Suprapubic skin (tissue), 3 donors: ENCODE measurements at regions not wholly inside any gene's neighbourhood (a gene's known extent, or its start where the extent isn't known, plus 50 kb on each side); places are given as distances from the start of the nearest gene placed in this dataset.

Source experiments
- CTCF ChIP-seq, 2 donors: fragments of 200-600 bp in 1 of 2; fragments of 450-650 bp in 1 of 2; sonication (generic) in 1 of 2; IDR thresholded peaks; one replicate each; pipeline ENCODE4 v1.5.1; 2016 to 2019; ENCODE audit warnings: antibody characterized with exemption in 2 of 2, mild to moderate bottlenecking in 1 of 2, moderate library complexity in 1 of 2
- POLR2A ChIP-seq, 2 donors: fragments of 450-650 bp; IDR thresholded peaks; one replicate each; pipeline ENCODE4 v1.6.1; 2017; ENCODE audit warnings: antibody characterized with exemption in 2 of 2, mild to moderate bottlenecking in 2 of 2, moderate library complexity in 2 of 2

- TF ChIP-seq CTCF (IDR thresholded peaks at IDR 0.05) (no peak), POLR2A (IDR thresholded peaks at IDR 0.05) (no peak)
Measured at GRCh38 chr4:34181891-34182290, 2062.4 kb downstream of the ARAP2 start.
